ENCODE measurements at regions not wholly inside any gene's neighbourhood (a gene's known extent, or its start where the extent isn't known, plus 50 kb on each side); places are given as distances from the start of the nearest gene placed in this dataset.

- H3K4me1 ChIP-seq (ENCODE audit: insufficient read depth, low read length) = no peaks in the 10 kb centered on the region
- H4K20me1 ChIP-seq (ENCODE audit: insufficient read depth, low read length) = no peaks in the 10 kb centered on the region
- intact Hi-C loops (cut with micrococcal nuclease; ENCODE audit: unreplicated experiment) = no loop called here
- BruUV-seq (replicated peaks) = no TSS peak
- no peaks in the 10 kb centered on the region for H3K36me3 ChIP-seq (replicated peaks in 1 of 2; ENCODE audit: control insufficient read depth in 1 of 2, insufficient read depth in 2 of 2, low read length in 2 of 2)
- no peak for DNase-seq (ENCODE audit: low spot score)
- no peaks in the 10 kb centered on the region for H3K27me3 ChIP-seq (ENCODE audit: control insufficient read depth in 1 of 2, insufficient read depth in 2 of 2, low read length in 2 of 2)
- CTCF ChIA-PET (ENCODE audit: low intra/inter-chr PET ratio, low total read pairs) = no interaction called here
- FAIRE-seq = no peak
- no peak for ATAC-seq
- no peak overlapping the region for H3K27ac ChIP-seq (ENCODE audit: extremely low read length, insufficient read depth, low read length)
- TF ChIP-seq TBX3 (IDR thresholded peaks at IDR 0.05; ENCODE audit: borderline replicate concordance) (no peak), MATR3 (CRISPR knock-in tag; IDR thresholded peaks at IDR 0.05) (no peak), ZFP90 (CRISPR knock-in tag; IDR thresholded peaks at IDR 0.05; ENCODE audit: borderline replicate concordance) (no peak), ZNF138 (CRISPR knock-in tag; IDR thresholded peaks at IDR 0.05; ENCODE audit: low read depth) (no peak), BHLHE40 (IDR thresholded peaks at IDR 0.05; ENCODE audit: low read length) (no peak), ZFP82 (CRISPR knock-in tag; IDR thresholded peaks at IDR 0.05; ENCODE audit: borderline replicate concordance) (no peak), ZNF678 (CRISPR knock-in tag; IDR thresholded peaks at IDR 0.05) (no peak), POGK (CRISPR knock-in tag; conservative IDR thresholded peaks at IDR 0.05) (no peak), PHF20 (CRISPR knock-in tag; IDR thresholded peaks at IDR 0.05) (no peak), U2AF1 (optimal IDR thresholded peaks at IDR 0.05; ENCODE audit: low read depth, low read length) (no peak), ZSCAN9 (CRISPR knock-in tag; IDR thresholded peaks at IDR 0.05; ENCODE audit: borderline replicate concordance) (no peak)
- TF ChIP-seq, protein P1, sequence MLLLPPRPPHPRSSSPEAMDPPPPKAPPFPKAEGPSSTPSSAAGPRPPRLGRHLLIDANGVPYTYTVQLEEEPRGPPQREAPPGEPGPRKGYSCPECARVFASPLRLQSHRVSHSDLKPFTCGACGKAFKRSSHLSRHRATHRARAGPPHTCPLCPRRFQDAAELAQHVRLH (CRISPR knock-in tag; IDR thresholded peaks at IDR 0.05; ENCODE audit: borderline replicate concordance, low read depth) = no peak
- no peak overlapping the region for H3K9ac ChIP-seq (ENCODE audit: insufficient read depth, low read depth, low read length)
- H3K79me2 ChIP-seq (ENCODE audit: insufficient read depth, low read length) = no peaks in the 10 kb centered on the region
- H3K4me2 ChIP-seq (ENCODE audit: low read depth, low read length) = no peak overlapping the region
- no peaks in the 10 kb centered on the region for H3K9me3 ChIP-seq (ENCODE audit: low read length)
- 3% methylated on average over 2 of the region's 2 CpGs for WGBS (ENCODE audit: low lambda C conversion rate)
- POLR2A ChIA-PET = no interaction called here
- H2AFZ ChIP-seq (ENCODE audit: low read length) = no peak overlapping the region
- in situ Hi-C loops (cut with HindIII; ENCODE audit: extremely low pct_ligation_motif_present, low pct_unique_long_range_greater_than_20kb) = no loop called here
- no peak overlapping the region for H3K4me3 ChIP-seq (replicated peaks in 1 of 3; ENCODE audit: insufficient read depth in 1 of 3, low read depth in 2 of 3, low read length in 3 of 3)
Observed at GRCh38 chr5:121292664-121293063, 559.0 kb upstream of the FTMT start.
